Muscle of back (tissue), 3 donors: ENCODE measurements at regions not wholly inside any gene's neighbourhood (a gene's known extent, or its start where the extent isn't known, plus 50 kb on each side); places are given as distances from the start of the nearest gene placed in this dataset.
A peak's percentile ranks its signal among the peaks of the same experiment; 100 is the strongest.
"Not testable (repeated sequence)": the region's sequence is repeated elsewhere in the genome, so short reads cannot be mapped to it uniquely, and the experiment has no call there.

Experiments
- DNase-seq, 3 donors: peaks; one replicate each; pipeline versions ENCODE4 v3.0.0 to v3.0.0-alpha.2; 2013

- DNase-seq, result no peak
Observed at GRCh38 chr2:224111576-224111975, 72.5 kb upstream of the SERPINE2 start.

- DNase-seq, result no peak
Observed at GRCh38 chr2:224110811-224111210, 71.7 kb upstream of the SERPINE2 start.

- DNase-seq, result peak in 1 of 3 donors; percentile 63
Observed at GRCh38 chr2:224109751-224110150, 70.7 kb upstream of the SERPINE2 start.

- DNase-seq, result no peak
Observed at GRCh38 chr2:224106794-224107193, 67.7 kb upstream of the SERPINE2 start.

- no peak for DNase-seq
Observed at GRCh38 chr2:224104668-224105386, 65.7 kb upstream of the SERPINE2 start.

GRCh38 chr2:224103651-224104050 is 64.6 kb upstream of the SERPINE2 start:
- DNase-seq, result peak in 1 of 3 donors; percentile 34

GRCh38 chr2:224102991-224103390 is 63.9 kb upstream of the SERPINE2 start:
- peak in 1 of 3 donors; percentile 30 for DNase-seq

GRCh38 chr2:224101820-224102630 is 62.9 kb upstream of the SERPINE2 start:
- peak; percentile 62 to 96 (median 80) for DNase-seq

GRCh38 chr2:224099861-224100643 is 61.0 kb upstream of the SERPINE2 start:
- peak in 1 of 3 donors; percentile 39 for DNase-seq

GRCh38 chr2:224098481-224099230 is 59.6 kb upstream of the SERPINE2 start:
- DNase-seq, result peak; percentile 73 to 94 (median 89)

- DNase-seq, result peak in 1 of 3 donors; percentile 66
Observed at GRCh38 chr2:224094413-224094812, 55.3 kb upstream of the SERPINE2 start.

GRCh38 chr2:224091671-224092070 is 52.6 kb upstream of the SERPINE2 start:
- DNase-seq, result not testable (repeated sequence)

GRCh38 chr2:224089606-224090005 is 50.5 kb upstream of the SERPINE2 start:
- not testable (repeated sequence) for DNase-seq
